Activated CD4-positive, alpha-beta T cell treated with anti-CD3 and anti-CD28 coated beads, Interleukin-2, Interleukin-6, amounts not matched to agents 100 ng/mL and 50 ng/mL, durations not matched to agents 16 hours and 8 hours (primary cell): ENCODE measurements at regions not wholly inside any gene's neighbourhood (a gene's known extent, or its start where the extent isn't known, plus 50 kb on each side); places are given as distances from the start of the nearest gene placed in this dataset.
"Not testable (repeated sequence)": the region's sequence is repeated elsewhere in the genome, so short reads cannot be mapped to it uniquely, and the experiment has no call there.

Experiments
- DNase-seq: peaks from one replicate; pipeline ENCODE4 v3.0.0-alpha.2; 2020

GRCh38 chr12:83313322-83313721 lies 626.6 kb downstream of the TMTC2 start:
- no peak for DNase-seq

- no peak for DNase-seq
Observed at GRCh38 chr12:83276904-83277303, 590.2 kb downstream of the TMTC2 start.

GRCh38 chr12:83271201-83271600 lies 584.5 kb downstream of the TMTC2 start:
- DNase-seq = no peak

- DNase-seq = no peak
Observed at GRCh38 chr12:83265808-83266207, 579.1 kb downstream of the TMTC2 start.

GRCh38 chr12:83261998-83262397 lies 575.3 kb downstream of the TMTC2 start:
- no peak for DNase-seq

- DNase-seq = not testable (repeated sequence)
Observed at GRCh38 chr12:83260126-83260525, 573.4 kb downstream of the TMTC2 start.

- no peak for DNase-seq
Observed at GRCh38 chr12:83257726-83258125, 571.0 kb downstream of the TMTC2 start.

- no peak for DNase-seq
Observed at GRCh38 chr12:83256562-83256961, 569.9 kb downstream of the TMTC2 start.

GRCh38 chr12:83250866-83251265 lies 564.2 kb downstream of the TMTC2 start:
- no peak for DNase-seq

GRCh38 chr12:83245156-83245555 lies 558.5 kb downstream of the TMTC2 start:
- no peak for DNase-seq

GRCh38 chr12:83244001-83244400 lies 557.3 kb downstream of the TMTC2 start:
- no peak for DNase-seq

GRCh38 chr12:83233987-83234386 lies 547.3 kb downstream of the TMTC2 start:
- not testable (repeated sequence) for DNase-seq

GRCh38 chr12:83226960-83227359 lies 540.3 kb downstream of the TMTC2 start:
- not testable (repeated sequence) for DNase-seq

GRCh38 chr12:83225806-83226205 lies 539.1 kb downstream of the TMTC2 start:
- no peak for DNase-seq

- no peak for DNase-seq
Observed at GRCh38 chr12:83224012-83224411, 537.3 kb downstream of the TMTC2 start.

- DNase-seq = no peak
Observed at GRCh38 chr12:83220774-83221173, 534.1 kb downstream of the TMTC2 start.

- DNase-seq = no peak
Observed at GRCh38 chr12:83216230-83216629, 529.5 kb downstream of the TMTC2 start.

GRCh38 chr12:83214185-83214584 lies 527.5 kb downstream of the TMTC2 start:
- no peak for DNase-seq

GRCh38 chr12:83210933-83211332 lies 524.2 kb downstream of the TMTC2 start:
- no peak for DNase-seq

GRCh38 chr12:83199069-83199468 lies 512.4 kb downstream of the TMTC2 start:
- no peak for DNase-seq

- no peak for DNase-seq
Observed at GRCh38 chr12:83198291-83199015, 511.7 kb downstream of the TMTC2 start.

GRCh38 chr12:83197483-83197914 lies 510.8 kb downstream of the TMTC2 start:
- DNase-seq = no peak

- DNase-seq = no peak
Observed at GRCh38 chr12:83196694-83197350, 510.1 kb downstream of the TMTC2 start.

GRCh38 chr12:83190631-83191390 lies 504.1 kb downstream of the TMTC2 start:
- DNase-seq = no peak
